ENCODE measurements at regions not wholly inside any gene's neighbourhood (a gene's known extent, or its start where the extent isn't known, plus 50 kb on each side); places are given as distances from the start of the nearest gene placed in this dataset.

DNA sequence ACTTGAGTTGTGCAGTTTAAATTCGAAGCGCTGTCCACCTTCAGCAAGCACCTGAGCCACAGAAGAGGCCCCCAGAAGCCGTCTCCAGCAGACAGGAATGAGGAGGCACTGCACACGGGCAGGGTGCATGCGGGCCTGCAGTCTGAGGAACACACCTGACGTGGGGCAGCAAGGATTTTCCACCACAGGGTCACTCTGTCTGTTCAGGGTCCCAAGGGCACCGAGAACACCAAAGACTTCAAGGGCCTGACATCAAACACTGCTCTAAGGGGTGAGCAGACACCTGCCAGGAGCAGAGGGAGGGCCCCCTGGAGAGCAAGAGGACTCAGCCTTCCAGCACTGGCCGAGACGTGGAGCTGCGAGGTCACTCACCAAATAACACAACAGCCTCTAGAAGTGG lies 99.7 kb upstream of the C14orf180 start:
- TF ChIP-seq, protein P1, sequence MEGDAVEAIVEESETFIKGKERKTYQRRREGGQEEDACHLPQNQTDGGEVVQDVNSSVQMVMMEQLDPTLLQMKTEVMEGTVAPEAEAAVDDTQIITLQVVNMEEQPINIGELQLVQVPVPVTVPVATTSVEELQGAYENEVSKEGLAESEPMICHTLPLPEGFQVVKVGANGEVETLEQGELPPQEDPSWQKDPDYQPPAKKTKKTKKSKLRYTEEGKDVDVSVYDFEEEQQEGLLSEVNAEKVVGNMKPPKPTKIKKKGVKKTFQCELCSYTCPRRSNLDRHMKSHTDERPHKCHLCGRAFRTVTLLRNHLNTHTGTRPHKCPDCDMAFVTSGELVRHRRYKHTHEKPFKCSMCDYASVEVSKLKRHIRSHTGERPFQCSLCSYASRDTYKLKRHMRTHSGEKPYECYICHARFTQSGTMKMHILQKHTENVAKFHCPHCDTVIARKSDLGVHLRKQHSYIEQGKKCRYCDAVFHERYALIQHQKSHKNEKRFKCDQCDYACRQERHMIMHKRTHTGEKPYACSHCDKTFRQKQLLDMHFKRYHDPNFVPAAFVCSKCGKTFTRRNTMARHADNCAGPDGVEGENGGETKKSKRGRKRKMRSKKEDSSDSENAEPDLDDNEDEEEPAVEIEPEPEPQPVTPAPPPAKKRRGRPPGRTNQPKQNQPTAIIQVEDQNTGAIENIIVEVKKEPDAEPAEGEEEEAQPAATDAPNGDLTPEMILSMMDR (IDR thresholded peaks at IDR 0.05 in 4 of 5, conservative IDR thresholded peaks at IDR 0.05 in 1 of 5) = no peak
- no peak for TF ChIP-seq POLR2A (IDR thresholded peaks at IDR 0.05)
